ENCODE measurements at regions not wholly inside any gene's neighbourhood (a gene's known extent, or its start where the extent isn't known, plus 50 kb on each side); places are given as distances from the start of the nearest gene placed in this dataset.

- peaks cover 0 to 3% (median 1%) of the 10 kb centered on the region in 3 donors for H3K27me3 Mint-ChIP-seq (ENCODE audit: low read depth in 3 of 3)
- intact Hi-C loops (cut with micrococcal nuclease): no loop called here
Measured at GRCh38 chr14:83972631-83973030, 1557.3 kb upstream of the FLRT2 start.

GRCh38 chr14:83974647-83975163 is 1555.2 kb upstream of the FLRT2 start:
- intact Hi-C loops (cut with micrococcal nuclease): no loop called here
- no peak overlapping the region for H3K27ac ChIP-seq (ENCODE audit: low read depth in 1 of 2, low read length in 2 of 2)
- no peak overlapping the region for H3K4me3 Mint-ChIP-seq
- H3K36me3 ChIP-seq (replicated peaks in 1 of 2; ENCODE audit: control insufficient read depth in 1 of 2, insufficient read depth in 2 of 2, low read length in 2 of 2): no peaks in the 10 kb centered on the region
- H3K79me2 ChIP-seq (ENCODE audit: insufficient read depth, low read length): no peaks in the 10 kb centered on the region
- H2AFZ ChIP-seq (ENCODE audit: insufficient read depth, low read depth, low read length, poor library complexity, severe bottlenecking): no peak overlapping the region
- H3K4me3 ChIP-seq (replicated peaks in 1 of 3; ENCODE audit: low read depth in 2 of 3, low read length in 3 of 3): no peak overlapping the region
- H3K27ac Mint-ChIP-seq: no peak overlapping the region
- H3K4me1 ChIP-seq (ENCODE audit: control insufficient read depth in 1 of 2, insufficient read depth in 2 of 2, low read length in 2 of 2): no peaks in the 10 kb centered on the region
- H3K4me2 ChIP-seq (replicated peaks; ENCODE audit: extremely low read depth, low read length, poor library complexity, severe bottlenecking): no peak overlapping the region
- no peak for TF ChIP-seq CTCF (IDR thresholded peaks at IDR 0.05)
- peaks cover 0 to 1% (median 0%) of the 10 kb centered on the region in 3 donors for H3K27me3 Mint-ChIP-seq (ENCODE audit: low read depth in 3 of 3)
- no CpG with 5 or more reads among the region's 5 CpGs for WGBS (ENCODE audit: insufficient coverage)
- H3K9me3 ChIP-seq (replicated peaks in 1 of 2; ENCODE audit: control insufficient read depth in 1 of 2, insufficient read depth in 1 of 2, low read length in 2 of 2): no peaks in the 10 kb centered on the region
- no peaks in the 10 kb centered on the region for H3K27me3 ChIP-seq (ENCODE audit: control insufficient read depth in 2 of 2, insufficient read depth in 2 of 2, low read length in 2 of 2)
- no peaks in the 10 kb centered on the region for H3K36me3 Mint-ChIP-seq
- H3K4me1 Mint-ChIP-seq: no peaks in the 10 kb centered on the region
- DNase-seq: no peak
- no peaks in the 10 kb centered on the region for H4K20me1 ChIP-seq (ENCODE audit: insufficient read depth, low read length)
- peaks cover 0 to 10% (median 2%) of the 10 kb centered on the region in 7 donors for H3K9me3 Mint-ChIP-seq
- no peak overlapping the region for H3K9ac ChIP-seq (ENCODE audit: insufficient read depth, low read length, poor library complexity, severe bottlenecking)

More at GRCh38 chr14:83972631-83973030, 1557.3 kb upstream of the FLRT2 start:
- Histone ChIP-seq H4K20me1 (ENCODE audit: insufficient read depth, low read length) (no peaks in the 10 kb centered on the region), H3K27me3 (ENCODE audit: control insufficient read depth in 2 of 2, insufficient read depth in 2 of 2, low read length in 2 of 2) (no peaks in the 10 kb centered on the region), H3K4me3 (replicated peaks in 1 of 3; ENCODE audit: low read depth in 2 of 3, low read length in 3 of 3) (no peak overlapping the region), H3K36me3 (replicated peaks in 1 of 2; ENCODE audit: control insufficient read depth in 1 of 2, insufficient read depth in 2 of 2, low read length in 2 of 2) (no peaks in the 10 kb centered on the region), H3K9me3 (replicated peaks in 1 of 2; ENCODE audit: control insufficient read depth in 1 of 2, insufficient read depth in 1 of 2, low read length in 2 of 2) (no peaks in the 10 kb centered on the region), H2AFZ (ENCODE audit: insufficient read depth, low read depth, low read length, poor library complexity, severe bottlenecking) (no peak overlapping the region), H3K4me2 (replicated peaks; ENCODE audit: extremely low read depth, low read length, poor library complexity, severe bottlenecking) (no peak overlapping the region), H3K27ac (ENCODE audit: low read depth in 1 of 2, low read length in 2 of 2) (no peak overlapping the region), H3K9ac (ENCODE audit: insufficient read depth, low read length, poor library complexity, severe bottlenecking) (no peak overlapping the region), H3K4me1 (ENCODE audit: control insufficient read depth in 1 of 2, insufficient read depth in 2 of 2, low read length in 2 of 2) (no peaks in the 10 kb centered on the region), H3K79me2 (ENCODE audit: insufficient read depth, low read length) (no peaks in the 10 kb centered on the region)
- no peaks in the 10 kb centered on the region for H3K36me3 Mint-ChIP-seq
- no peak overlapping the region for H3K4me3 Mint-ChIP-seq
- no peak overlapping the region for H3K27ac Mint-ChIP-seq
- no peaks in the 10 kb centered on the region for H3K4me1 Mint-ChIP-seq
- H3K9me3 Mint-ChIP-seq: peaks cover 0 to 15% (median 2%) of the 10 kb centered on the region in 7 donors
- DNase-seq: no peak
- no peak for TF ChIP-seq CTCF (IDR thresholded peaks at IDR 0.05)
- 90% methylated on average over 2 of the region's 3 CpGs for WGBS (ENCODE audit: insufficient coverage)

All from CD14-positive monocyte (primary cell).